ENCODE measurements at regions not wholly inside any gene's neighbourhood (a gene's known extent, or its start where the extent isn't known, plus 50 kb on each side); places are given as distances from the start of the nearest gene placed in this dataset.
"Not testable (repeated sequence)": the region's sequence is repeated elsewhere in the genome, so short reads cannot be mapped to it uniquely, and the experiment has no call there.

DNA sequence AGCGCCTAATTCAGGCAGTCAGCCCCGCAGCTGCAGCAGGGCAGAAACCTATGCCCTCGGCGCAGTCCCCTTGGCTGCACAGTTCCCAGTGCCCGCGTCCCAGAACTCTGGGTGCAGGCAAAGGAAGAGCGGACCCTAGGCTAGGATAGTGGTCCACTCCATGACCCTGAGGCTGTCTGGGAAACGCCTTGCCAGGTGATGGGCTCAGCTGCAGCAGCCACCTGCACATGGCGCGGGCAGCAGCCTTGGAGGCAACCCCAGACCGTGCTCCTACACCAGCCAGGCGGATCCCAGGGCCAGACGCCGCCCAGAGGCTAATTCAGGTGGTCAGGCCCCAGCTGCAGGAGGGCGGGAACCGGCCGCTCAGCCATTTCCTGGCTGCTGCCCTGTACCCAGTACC, 83.0 kb downstream of the POTEC start:
- DNase-seq (ENCODE audit: low read depth, low spot score): not testable (repeated sequence)

DNA sequence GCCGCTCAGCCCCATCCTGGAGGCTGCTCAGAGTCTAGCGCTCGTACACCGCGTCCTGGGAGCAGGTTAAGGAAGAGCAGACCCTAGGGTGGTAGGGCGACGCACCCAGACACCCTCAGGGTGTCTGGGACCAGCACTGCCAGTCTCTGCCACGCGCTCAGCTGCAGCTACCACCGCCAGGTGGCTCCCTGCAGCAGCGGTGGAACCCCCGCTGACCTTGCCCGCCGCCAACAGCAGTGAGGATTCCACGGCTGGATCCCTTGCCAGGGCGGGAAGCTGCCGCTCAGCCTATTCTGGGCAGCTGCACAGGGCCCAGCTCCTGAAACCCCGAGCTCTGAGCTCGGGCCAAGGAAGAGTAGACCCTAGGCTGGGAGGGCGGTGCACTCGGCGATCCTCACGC, 83.6 kb downstream of the POTEC start:
- DNase-seq (ENCODE audit: low read depth, low spot score): not testable (repeated sequence)

DNA sequence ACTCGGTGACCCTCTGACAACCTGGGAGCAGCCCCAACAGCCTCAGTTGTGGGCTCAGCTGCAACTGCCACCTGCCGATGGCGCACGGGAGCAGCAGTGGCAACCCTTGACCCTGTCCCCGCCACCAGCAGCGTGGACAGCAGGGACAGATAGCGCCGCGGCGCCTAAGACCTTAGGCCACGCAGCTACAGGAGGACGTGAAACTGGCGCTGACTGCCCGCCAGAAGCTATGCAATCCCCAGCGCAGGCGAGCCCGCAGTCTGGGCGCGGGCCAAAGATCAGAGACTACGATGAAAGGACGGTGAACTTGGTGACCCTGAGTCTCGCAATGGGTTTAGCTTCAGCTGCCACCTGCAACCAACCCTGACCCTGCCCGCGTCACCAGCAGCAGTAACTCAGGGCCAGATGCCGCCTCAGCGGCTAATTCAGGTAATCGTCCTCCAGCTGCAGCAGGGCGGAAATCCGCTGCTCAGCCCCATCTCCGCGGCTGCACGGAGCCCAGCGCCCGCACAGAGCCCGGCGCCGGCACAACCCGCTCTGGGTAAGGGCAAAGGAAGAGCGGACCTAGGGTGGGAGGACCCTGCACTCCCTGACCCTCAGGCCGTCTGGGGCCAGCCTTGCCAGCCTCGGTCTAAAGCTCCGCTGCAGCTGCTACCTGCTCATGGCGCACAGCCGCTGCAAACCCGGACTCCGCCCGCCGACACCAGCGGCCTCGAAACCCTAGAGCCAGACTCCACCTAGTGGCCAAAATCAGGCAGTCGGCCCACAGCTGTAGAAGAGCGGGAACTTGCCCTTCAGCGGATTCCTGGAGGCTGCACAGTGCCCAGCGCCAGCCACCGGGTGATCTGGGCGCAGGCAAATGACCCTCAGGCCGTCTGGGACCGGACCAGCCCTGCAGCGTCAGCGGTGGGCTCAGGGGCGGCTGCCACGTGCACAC, 85.1 kb downstream of the POTEC start:
- DNase-seq (ENCODE audit: low read depth, low spot score): not testable (repeated sequence)

DNA sequence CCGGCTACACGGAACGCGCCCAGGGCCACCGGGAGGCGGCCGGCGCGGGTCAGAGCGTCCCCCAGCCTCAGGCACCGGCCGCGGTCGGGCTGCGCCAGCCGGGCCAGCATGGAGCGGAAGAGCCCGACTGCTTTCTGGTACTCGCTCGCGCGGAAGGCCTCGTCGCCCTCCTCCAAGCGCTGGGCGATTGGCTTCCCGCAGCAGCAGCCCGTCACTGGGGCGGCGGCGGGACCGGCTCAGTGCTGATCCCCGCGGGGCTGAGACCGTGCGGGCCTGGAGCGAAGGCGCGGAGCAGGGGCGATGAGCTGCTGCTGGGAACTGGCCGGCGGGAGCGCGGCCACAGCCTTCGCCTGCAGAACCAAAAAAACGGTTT, 92.8 kb downstream of the POTEC start:
- not testable (repeated sequence) for DNase-seq (ENCODE audit: low read depth, low spot score)

DNA sequence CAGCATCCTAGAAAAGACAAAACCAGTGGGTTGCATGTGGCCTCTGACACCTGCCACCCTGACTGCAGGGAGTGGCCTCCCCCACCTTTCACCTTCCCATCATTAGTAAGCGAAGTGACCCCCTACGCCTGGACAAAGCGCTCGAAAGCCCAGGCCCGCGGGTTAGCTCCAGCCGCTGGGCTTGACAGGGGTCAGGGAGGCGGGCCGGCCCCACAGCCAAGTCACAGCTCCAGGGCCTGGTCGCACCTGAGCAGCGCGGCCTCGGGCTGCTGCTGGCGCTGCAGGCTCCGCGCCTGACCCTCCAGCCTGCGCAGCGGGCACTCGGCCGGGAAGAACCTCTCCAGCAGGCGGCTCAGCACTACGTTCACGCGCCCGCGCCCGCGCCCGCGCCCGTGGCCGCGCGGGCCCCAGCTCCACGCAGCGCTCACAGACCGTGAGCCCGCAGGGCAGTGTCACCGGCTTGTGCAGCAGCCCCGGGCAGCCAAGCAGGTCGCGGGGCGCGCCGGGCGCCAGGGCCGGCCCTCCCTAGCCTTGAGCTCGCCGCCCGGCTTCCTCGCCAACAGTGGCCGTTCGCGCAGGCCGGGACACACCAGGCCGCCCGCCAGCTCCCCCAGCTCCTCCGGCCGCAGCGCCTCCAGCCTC, 93.3 kb downstream of the POTEC start:
- not testable (repeated sequence) for DNase-seq (ENCODE audit: low read depth, low spot score)

DNA sequence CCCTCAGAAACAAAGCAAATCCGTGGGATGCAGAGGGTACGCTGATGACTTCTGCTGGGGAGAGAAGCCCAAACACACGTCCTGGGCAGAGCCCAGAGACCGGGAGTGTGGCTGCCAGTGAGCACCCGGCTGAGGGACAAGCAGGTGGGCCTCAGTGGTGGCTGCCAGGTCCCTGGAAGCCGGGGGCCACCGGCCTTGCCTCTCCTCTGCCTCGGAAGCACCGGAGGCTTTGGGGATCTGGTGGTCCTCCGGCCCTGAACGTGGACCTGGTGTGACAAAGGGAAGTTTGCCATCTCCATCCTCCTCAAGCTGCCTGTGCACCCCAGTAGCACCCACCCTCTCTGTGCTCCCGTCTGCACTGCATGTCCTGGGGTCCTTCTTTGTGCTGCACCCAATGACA, 94.3 kb downstream of the POTEC start:
- not testable (repeated sequence) for DNase-seq (ENCODE audit: low read depth, low spot score)

DNA sequence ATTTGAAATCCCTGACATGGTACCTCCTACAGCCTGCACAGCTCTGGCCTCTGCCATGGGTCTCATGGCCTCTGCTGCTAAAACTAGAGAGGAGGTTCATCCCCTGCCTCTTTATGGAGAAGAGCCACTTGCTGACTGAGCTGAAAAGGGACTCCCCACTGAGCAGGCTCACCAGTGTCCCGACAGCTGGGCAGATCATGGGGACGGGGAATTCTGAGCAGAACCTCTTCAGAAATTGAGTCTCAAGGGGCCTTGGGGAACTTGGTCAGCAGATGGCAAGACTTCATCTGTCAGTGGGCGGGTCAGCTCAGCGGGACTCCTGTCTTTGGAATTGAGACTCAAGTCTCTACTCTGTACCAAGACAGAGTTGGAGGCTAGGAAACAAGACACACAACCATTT, 95.7 kb downstream of the POTEC start:
- not testable (repeated sequence) for DNase-seq (ENCODE audit: low read depth, low spot score)

DNA sequence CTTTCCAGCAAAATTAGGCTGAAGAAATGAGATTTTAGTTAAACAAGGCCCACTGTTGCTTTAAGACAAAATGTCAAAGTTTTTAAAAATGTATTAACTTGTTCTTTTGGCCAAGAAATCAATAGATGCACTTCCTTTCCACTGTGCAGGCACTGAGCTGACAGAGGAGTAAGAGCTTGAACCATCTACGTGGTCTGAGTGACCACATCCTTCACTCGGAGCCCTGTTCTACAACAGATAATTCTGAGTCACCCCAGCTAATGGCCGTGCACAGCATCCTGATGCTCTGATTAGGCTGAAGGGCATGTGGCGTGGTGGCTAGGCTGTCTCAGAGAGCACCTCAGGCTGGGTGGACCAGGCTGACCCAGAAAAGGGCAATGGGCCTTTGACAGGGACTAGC, 107.9 kb downstream of the POTEC start:
- not testable (repeated sequence) for DNase-seq (ENCODE audit: low read depth, low spot score)

DNA sequence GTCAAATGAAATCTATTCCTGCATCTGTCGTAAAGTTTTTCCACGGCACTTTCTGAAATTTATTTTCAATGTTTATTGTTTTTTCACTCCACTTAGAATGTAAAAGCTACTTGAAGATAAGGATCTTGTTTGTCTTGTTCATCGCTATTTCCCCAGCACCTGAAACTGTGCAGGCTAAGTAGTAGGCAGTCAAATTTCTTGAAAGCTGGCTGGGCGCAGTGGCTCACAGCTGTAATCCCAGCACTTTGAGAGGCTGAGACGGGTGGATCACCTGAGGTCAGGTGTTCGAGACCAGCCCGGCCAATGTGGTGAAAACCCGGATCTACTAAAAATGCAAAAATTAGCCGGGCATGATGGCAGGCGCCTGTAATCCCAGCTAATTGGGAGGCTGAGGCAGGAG, 111.0 kb downstream of the POTEC start:
- not testable (repeated sequence) for DNase-seq (ENCODE audit: low read depth, low spot score)

DNA sequence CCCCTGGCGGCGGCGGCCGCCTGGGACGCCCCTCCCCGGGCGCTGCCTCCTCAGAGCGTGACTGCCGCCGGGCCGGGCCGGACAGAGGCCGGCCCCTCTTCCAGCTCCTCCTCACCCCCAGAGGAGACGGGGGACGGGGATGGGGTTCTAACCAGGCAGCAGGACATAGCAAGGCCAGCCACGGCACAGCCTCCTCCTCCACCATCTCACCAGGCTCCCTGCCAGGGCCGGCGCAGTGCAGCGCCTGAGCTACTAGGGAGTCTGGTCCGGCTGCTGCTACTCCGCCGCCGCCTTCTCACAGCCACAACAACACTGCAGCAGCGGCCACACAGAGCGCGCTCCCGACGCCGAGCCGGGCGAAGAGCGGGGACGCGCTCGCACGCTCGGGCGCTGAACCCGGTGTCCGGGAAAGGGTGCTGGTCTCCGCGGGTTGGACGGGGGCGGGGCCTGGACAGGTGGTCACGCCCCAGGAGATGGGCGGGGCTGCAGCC, 112.3 kb downstream of the POTEC start:
- DNase-seq (ENCODE audit: low read depth, low spot score): peak; percentile 20

DNA sequence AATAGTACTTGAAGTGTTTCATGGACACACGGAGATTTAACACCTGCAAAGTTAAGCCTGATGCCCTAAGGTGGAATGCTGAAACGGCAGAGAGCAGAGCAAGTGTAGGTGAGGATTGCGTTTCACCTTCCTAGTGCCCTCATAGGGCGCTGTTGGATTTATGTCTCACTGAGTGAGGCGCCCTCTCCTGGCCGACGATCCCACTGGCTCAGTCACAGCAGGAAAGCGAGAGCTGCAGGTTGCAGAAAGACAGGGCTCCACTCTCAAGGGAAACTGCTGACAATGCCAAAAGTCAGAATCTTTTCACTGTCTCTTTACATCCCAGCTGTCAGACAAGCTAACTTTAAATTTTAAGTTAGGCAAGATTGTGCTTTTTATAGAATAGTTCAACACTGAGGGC, 127.6 kb downstream of the POTEC start:
- DNase-seq (ENCODE audit: low read depth, low spot score): not testable (repeated sequence)

DNA sequence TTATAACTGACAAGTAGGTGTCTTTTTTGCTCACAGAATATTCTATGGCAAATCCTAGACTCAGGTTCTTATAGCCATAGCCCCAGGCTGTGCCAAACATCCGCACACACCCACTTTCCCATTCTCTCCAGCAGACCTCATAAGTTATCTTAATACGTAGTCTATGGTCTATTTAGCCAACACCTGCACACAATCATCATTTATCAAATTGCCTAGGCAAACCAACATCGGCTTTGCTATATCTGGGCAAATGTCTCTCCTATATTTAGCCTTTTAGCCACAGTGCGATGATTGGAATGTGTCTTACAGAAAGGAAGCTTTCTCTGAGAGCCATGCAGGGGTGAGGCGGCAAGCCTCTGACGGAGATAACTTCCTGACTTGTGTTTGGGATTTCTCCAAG, 128.0 kb downstream of the POTEC start:
- not testable (repeated sequence) for DNase-seq (ENCODE audit: low read depth, low spot score)

DNA sequence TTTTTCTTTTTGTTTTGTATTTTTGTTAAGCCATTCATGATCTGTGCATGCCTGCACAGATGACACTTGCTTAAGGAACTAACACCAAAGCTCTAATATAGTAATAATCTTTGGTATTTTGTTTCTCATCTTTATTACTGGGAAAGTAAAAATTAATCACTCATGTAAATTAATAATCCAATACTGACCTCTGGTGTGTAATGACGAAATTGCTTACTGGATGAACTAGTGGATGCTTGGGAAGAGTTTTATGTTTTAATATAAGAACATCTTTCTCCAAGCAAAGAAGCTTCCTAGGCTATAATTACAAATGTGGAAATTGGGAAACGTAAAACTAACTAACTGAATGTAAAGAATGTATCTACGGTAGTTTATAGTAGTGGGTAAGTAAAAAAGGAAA, 147.9 kb downstream of the POTEC start:
- not testable (repeated sequence) for DNase-seq (ENCODE audit: low read depth, low spot score)

DNA sequence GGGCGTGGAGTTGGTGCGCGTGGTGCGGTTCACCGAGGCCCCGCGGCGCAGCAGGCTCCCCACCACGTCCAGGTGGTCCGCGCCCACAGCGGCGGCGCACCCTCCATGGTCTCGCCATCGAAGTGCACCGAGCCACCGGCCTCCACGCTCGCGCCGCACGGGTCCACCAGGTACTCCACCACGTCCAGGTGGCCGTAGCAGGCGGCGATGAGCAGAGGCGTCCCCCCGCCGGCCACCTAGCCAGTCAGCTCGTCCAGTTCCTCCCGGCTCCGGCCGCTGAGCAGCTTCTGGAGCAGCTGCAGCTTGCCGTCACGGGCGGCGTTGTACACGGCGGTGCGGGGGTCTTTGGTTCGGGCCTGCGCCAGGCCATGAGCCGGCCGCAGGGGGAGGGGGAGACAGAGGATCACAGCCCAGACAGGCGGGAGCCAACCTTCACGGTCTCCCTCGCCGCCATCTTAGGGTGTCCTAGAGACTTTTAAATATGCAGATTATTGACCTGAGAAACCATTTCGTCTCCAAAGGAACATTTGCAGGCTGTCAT, 149.8 kb downstream of the POTEC start:
- DNase-seq (ENCODE audit: low read depth, low spot score): not testable (repeated sequence)

DNA sequence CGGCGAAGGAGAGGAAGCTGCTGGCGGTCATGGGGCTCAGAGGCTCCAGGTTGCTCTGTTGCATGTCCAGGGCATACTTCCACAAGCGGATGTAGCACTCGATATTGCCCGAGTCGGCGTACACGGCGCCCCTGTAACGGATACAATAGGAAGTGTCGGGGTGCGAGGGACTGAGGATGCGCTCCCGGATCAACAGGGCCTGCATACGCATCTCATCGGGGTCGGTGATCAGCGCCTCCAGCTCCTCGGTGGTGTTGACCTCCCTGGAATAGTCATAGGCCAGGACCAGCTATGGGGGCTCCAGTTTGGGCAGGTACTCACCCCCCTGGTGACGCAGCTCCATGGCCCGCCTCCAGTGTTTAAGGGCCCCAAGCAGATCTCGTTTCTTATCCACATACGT, 150.8 kb downstream of the POTEC start:
- DNase-seq (ENCODE audit: low read depth, low spot score): not testable (repeated sequence)

DNA sequence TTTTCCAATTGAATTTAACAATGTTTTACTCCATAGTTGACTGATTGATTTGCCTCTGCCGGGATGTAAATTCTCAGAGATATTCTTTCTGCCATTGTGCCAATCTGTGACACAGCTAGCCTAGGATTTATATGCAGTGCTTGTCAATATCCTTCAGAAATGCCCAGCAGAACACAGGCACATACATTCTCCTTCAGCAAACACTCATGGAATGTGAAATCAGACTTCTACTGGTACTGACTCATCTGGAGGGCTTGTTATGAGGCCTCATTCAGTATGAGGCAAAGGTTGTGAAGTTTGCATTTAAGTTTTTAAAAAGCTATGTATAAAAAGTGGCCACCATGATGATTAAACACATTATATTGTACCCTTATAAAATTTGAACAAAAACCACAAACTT, 158.4 kb downstream of the POTEC start:
- not testable (repeated sequence) for DNase-seq (ENCODE audit: low read depth, low spot score)

DNA sequence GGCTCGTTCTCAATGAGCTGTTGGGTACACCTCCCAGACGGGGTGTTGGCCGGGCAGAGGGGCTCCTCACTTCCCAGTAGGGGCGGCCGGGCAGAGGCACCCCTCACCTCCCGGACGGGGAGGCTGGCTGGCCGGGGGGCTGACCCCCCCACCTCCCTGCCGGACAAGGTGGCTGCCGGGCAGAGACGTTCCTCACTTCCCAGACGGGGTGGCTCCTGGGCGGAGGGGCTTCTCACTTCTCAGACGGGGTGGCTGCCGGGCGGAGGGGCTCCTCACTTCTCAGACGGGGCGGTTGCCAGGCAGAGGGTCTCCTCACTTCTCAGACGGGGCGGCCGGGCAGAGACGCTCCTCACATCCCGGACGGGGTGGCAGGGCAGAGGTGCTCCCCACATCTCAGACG, 160.7 kb downstream of the POTEC start:
- DNase-seq (ENCODE audit: low read depth, low spot score): not testable (repeated sequence)

DNA sequence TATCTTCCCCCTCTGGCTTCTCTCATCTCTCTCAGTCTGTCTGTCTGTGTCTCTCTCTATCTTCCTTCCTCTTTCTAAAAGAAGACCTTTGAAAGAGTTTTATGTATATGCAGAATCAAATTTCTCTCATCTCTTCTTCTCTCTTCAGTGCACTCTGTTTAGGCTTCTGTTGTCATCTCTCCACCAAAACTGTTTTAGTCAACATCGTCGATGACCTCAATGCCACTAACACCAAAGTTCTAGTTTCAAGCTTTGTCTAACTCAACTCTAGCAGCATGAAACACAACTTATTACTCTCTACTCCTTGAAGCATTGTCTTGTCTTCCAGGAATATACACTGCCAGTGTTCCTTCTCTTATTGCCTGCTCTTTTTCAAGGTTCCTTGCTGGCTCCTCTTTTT, 163.9 kb downstream of the POTEC start:
- not testable (repeated sequence) for DNase-seq (ENCODE audit: low read depth, low spot score)

DNA sequence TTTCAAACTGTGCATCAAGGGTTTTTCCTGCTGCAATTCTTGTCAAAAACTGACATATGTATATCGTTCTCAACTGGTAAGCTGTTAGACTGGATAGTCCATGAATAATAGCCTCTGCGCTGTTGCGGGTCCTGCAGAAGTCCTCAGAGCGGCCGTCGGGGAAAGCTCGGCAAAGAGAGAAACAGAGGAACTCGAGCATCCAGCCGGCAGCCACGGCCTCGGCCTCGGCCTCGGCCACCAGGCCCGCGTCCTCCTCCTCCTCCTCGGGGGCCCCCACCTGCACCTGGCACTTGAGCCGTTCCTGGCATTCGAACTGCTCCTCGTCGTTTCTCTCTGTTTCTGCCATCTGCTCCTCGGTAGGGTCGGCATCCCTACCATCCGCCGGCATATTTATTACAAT, 165.0 kb downstream of the POTEC start:
- not testable (repeated sequence) for DNase-seq (ENCODE audit: low read depth, low spot score)

DNA sequence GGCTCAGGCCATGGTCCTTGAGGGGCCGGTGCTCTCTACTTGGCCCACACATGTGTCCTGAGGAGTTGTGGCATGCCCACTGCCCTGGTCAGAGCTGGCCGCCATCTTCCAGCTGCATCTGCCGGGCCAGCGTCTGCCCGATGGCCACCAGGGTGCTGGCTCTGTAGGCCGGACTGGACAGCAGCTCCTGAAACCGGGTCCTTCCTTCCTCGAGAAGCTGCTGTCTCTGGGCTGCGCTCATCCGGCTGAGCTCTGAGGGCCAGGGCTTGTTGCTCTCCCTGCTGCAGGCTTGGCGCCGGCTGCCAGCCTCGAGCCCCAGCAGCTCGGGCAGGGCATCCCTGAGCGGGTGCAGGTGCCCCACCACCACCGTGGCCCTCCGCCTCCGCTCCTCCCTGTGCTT, 182.1 kb downstream of the POTEC start:
- DNase-seq (ENCODE audit: low read depth, low spot score): not testable (repeated sequence)

DNA sequence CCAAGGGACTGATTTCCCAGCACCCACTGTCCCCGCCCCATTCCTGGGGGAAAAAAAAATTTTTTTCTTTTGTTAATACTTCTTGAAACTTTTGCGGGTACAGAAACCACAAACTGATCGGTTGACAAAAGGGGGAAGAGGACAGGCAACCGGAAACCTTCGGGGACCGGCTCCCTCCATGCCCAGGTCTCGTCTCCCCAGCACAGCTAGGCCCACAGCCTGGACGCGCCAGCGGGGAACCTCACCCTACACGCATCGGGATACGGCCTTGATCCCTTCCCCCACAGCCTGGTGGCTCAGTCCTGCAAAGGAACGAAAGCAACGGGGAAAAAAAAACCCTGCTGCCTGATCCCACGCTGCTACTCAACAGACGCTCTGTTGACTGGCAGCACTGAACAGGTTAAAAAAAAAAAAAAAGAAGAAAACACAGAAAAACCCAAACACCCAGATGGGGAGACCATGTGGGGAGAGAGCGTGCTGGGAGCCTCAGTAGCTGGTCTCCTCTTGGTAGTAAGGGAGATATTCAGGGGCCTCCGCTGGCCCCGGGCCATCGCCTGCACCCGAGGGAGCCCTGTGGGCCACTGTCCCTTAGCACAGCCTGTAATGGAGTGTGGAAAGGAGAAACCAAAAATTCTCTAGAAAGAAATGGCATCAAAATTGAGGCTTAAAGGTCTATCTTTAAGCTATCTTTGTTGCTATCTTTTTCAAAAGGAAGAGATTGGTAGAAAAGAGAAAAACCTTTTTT, 185.7 kb downstream of the POTEC start:
- DNase-seq (ENCODE audit: low read depth, low spot score): not testable (repeated sequence)

DNA sequence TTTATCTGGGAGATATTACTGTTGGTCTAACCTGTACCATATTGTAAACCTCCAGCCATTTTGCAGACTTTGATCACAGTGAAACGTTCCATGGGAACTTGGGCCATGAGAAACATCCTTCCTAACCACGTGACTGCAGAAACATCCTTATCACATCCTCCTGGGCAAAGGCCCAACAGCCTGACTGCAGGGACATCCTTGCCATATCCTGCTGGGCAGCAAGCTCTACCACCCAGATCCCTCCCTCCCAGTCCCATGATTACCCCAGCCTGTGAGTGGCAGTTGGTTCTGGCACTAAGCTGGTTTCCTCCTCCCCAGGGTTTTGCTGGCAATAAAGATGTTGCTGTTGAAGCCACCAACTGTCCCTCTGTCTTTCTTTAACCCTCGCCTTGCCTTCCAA, 201.2 kb downstream of the POTEC start:
- not testable (repeated sequence) for DNase-seq (ENCODE audit: low read depth, low spot score)
